AG10803 (cell line): ENCODE measurements at regions not wholly inside any gene's neighbourhood (a gene's known extent, or its start where the extent isn't known, plus 50 kb on each side); places are given as distances from the start of the nearest gene placed in this dataset.

ENCODE experiments used
- DNase-seq: peaks from one replicate; pipeline ENCODE4 v3.0.0; 2010; ENCODE audit warnings: low read depth
- H3K4me3 ChIP-seq: 2 replicates; pipeline ENCODE4 v1.5.1; 2011; ENCODE audit warnings: mild to moderate bottlenecking, low read length, control low read depth
- TF ChIP-seq, protein P1 (sequence below): conservative IDR thresholded peaks from 2 replicates; pipeline ENCODE4 v1.5.1; 2011; ENCODE audit warnings: mild to moderate bottlenecking, low read length, control low read depth, inconsistent platforms

DNA sequence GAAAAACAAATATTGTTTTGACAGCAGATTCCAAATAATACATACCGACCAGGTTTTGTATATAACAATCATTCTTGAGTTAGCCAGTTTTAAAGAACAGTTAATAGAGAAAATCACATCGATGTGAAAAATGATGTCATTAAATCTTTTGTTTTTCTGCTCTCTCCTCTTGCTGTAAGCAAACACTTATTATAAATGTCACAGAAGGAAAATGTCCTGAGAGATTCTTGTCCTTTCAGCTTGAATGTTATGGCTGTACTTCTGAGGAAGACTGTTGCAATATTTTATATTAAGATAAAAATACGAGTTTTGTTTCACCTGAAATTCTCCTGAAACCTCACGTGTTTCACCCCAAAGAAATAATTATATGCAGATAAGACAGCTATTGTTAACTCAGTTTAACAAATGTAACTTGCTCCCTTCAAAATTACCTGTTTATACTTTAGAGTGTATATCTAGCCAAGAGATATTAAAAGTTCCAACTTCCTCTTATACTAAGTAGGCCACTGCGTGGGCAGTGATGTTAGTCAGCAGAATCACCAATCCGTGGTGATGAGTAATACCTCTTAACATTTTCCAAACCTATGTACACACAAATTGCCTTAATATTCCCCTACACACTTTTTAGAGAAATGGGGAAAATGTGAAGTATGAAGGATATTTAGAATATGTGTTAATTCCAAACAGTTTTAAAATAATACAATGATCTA is 1111.4 kb upstream of the CITED2 start:
- H3K4me3 ChIP-seq: no peak overlapping the region
- TF ChIP-seq, protein P1, sequence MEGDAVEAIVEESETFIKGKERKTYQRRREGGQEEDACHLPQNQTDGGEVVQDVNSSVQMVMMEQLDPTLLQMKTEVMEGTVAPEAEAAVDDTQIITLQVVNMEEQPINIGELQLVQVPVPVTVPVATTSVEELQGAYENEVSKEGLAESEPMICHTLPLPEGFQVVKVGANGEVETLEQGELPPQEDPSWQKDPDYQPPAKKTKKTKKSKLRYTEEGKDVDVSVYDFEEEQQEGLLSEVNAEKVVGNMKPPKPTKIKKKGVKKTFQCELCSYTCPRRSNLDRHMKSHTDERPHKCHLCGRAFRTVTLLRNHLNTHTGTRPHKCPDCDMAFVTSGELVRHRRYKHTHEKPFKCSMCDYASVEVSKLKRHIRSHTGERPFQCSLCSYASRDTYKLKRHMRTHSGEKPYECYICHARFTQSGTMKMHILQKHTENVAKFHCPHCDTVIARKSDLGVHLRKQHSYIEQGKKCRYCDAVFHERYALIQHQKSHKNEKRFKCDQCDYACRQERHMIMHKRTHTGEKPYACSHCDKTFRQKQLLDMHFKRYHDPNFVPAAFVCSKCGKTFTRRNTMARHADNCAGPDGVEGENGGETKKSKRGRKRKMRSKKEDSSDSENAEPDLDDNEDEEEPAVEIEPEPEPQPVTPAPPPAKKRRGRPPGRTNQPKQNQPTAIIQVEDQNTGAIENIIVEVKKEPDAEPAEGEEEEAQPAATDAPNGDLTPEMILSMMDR: no peak
- DNase-seq: peak; percentile 92

DNA sequence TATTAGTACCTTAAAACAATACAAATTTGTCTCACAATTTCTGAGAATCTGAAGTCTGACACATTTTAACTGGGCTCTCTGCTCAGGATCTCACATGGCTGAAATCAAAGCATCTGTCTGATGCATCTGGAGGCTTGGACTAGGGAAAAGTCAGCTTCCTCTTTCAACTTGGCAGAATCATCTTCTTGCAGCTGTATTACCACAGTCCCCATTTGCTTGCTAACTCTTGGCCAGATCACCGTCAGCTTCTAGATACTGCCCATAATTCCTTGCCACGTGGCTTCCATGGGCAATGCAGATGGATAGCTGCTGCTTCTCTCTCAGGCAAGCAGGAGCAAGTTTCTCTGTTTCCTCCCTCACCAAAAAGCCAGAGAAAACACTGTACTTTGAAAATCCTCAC is 1106.4 kb upstream of the CITED2 start:
- TF ChIP-seq, protein P1: no peak
- H3K4me3 ChIP-seq: no peak overlapping the region
- DNase-seq: peak; percentile 91

DNA sequence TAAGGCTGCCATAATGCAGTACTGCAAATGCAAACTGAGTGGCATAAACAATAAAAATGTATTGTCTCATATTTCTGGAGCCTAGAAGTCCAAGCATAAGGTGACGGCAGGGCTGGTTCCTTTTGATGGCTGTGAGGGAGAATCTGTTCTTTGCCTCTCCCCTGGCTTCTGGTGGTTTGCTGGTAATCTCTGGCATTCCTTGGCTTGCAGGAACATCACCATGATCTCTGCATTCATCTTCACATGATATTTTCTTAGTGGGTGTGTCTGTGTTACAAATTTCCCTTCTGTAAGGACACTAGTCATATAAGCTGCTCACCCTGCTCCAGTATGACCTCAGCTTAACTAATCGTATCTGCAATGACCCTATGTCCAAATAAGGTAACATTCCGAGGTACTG is 1104.2 kb upstream of the CITED2 start:
- TF ChIP-seq, protein P1: no peak
- DNase-seq: no peak
- H3K4me3 ChIP-seq: no peak overlapping the region

DNA sequence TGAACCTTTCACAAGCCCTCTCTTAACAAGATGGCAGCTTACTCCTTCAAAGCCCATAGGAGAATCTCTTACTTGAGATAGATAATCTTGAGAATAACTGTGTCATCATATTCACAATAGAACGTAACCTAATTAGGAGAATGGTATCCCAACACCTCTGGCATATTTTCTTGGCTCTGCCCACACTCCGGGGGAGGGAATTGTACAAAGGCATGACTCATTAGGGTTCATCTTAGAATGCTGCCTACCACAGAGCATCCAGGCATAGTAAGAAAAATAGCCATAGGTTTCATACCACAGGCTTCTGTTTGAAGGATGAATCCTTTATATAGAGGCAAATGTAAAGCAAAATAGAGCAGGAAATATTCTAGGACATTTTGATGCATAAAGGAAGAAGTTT is 1100.6 kb upstream of the CITED2 start:
- DNase-seq: no peak
- H3K4me3 ChIP-seq: no peak overlapping the region
- TF ChIP-seq, protein P1: no peak

DNA sequence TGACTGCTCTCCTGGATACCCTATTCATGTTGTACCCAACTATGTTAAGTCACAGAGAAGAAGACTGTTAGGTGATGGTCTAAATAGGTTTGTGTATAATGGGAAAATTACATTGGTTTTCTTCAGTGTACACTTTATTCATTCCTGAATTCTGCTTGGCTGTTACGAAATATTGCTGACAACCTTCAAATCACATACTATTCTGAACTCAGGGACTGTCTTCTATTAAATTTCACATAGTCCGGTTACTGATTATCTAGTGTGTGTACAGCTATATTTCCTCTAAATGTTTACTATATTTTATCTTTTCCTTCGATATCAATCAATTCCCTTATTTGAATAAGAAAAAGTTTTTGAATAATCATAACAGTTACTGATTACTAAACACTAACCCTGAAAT is 1090.3 kb upstream of the CITED2 start:
- TF ChIP-seq, protein P1: no peak
- H3K4me3 ChIP-seq: no peak overlapping the region
- DNase-seq: no peak

DNA sequence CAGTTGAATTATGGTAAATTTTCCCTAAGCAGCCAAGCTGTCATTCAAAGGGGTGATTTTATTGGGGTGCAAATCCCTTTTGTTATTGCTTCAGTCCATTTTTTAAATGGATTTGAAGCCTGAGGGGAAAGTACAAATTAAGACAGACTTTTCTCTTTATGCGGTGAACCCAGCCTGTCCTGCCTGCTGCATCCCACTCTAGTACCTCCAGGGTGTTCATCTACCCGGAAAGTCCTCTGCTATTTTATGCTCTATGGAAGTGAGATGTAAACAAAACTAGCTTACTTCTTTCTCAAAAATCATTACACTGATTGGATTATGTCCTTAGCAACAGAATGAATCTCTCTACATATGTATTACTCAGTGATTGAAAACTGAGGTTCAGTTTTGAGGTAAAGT is 1088.9 kb upstream of the CITED2 start:
- TF ChIP-seq, protein P1: no peak
- peak; percentile 42 for DNase-seq
- no peak overlapping the region for H3K4me3 ChIP-seq
